A673 (cell line): ENCODE measurements at regions not wholly inside any gene's neighbourhood (a gene's known extent, or its start where the extent isn't known, plus 50 kb on each side); places are given as distances from the start of the nearest gene placed in this dataset.
"Not testable (repeated sequence)": the region's sequence is repeated elsewhere in the genome, so short reads cannot be mapped to it uniquely, and the experiment has no call there.

Source experiments
- BruUV-seq: library from RNA; stranded (reverse); fragments of 400-500 nt; replicated peaks from 2 replicates; lab custom pipeline; 2021; lab: Mats Ljungman, UMichigan
- CTCF ChIA-PET: fragments of 300-600 bp; sonication (Branson Sonifier 250); formaldehyde crosslinking; loops from one replicate; lab custom pipeline; 2022; ENCODE audit warnings: antibody characterized with exemption; lab: Charles Lee
- POLR2A ChIA-PET: fragments of 300-600 bp; sonication (Branson Sonifier 250); formaldehyde crosslinking; loops from one replicate; lab custom pipeline; 2022; ENCODE audit warnings: antibody characterized with exemption; ENCODE audit not compliant: low non-redundant PET; lab: Charles Lee
- DNase-seq: peaks from one replicate; pipeline ENCODE4 v3.0.0-alpha.2; 2015; ENCODE audit warnings: low spot score
- H3K27ac ChIP-seq: fragments of 200-600 bp; sonication (generic); 2 replicates; pipeline ENCODE4 v1.5.1; 2016; ENCODE audit warnings: mixed run types, low read depth, mild to moderate bottlenecking, mixed read lengths, antibody characterized with exemption, low read length; ENCODE audit not compliant: poor library complexity, severe bottlenecking
- H3K27me3 ChIP-seq: fragments of 200-600 bp; sonication (generic); replicated peaks from 2 replicates; pipeline ENCODE4 v1.6.1; 2017; ENCODE audit warnings: mixed run types, low read depth, mild to moderate bottlenecking, mixed read lengths, antibody characterized with exemption, low read length; ENCODE audit not compliant: insufficient read depth, poor library complexity
- H3K36me3 ChIP-seq: fragments of 200-600 bp; sonication (generic); 2 replicates; pipeline ENCODE4 v1.6.1; 2016; ENCODE audit warnings: mixed run types, mild to moderate bottlenecking, mixed read lengths, antibody characterized with exemption, low read length; ENCODE audit not compliant: insufficient read depth, poor library complexity, severe bottlenecking
- H3K4me1 ChIP-seq: fragments of 200-600 bp; sonication (generic); 2 replicates; pipeline ENCODE4 v1.6.1; 2017; ENCODE audit warnings: mixed run types, mild to moderate bottlenecking, mixed read lengths, antibody characterized with exemption, low read length; ENCODE audit not compliant: insufficient read depth, poor library complexity, severe bottlenecking
- H3K4me3 ChIP-seq: fragments of 200-600 bp; sonication (generic); 2 replicates; pipeline ENCODE4 v1.5.1; 2016; ENCODE audit warnings: low read depth, mixed run types, mild to moderate bottlenecking, mixed read lengths, low read length; ENCODE audit not compliant: poor library complexity, severe bottlenecking
- H3K9me3 ChIP-seq: fragments of 200-600 bp; sonication (generic); 2 replicates; pipeline ENCODE4 v1.6.1; 2016; ENCODE audit warnings: mixed run types, low read depth, mild to moderate bottlenecking, mixed read lengths, antibody characterized with exemption, low read length; ENCODE audit not compliant: poor library complexity, severe bottlenecking
- EZH2 ChIP-seq: fragments of 200-600 bp; sonication (generic); IDR thresholded peaks from 2 replicates; pipeline ENCODE4 v1.6.1; 2017; ENCODE audit warnings: borderline replicate concordance, low read depth, mild to moderate bottlenecking, mixed read lengths, antibody characterized with exemption, low read length; ENCODE audit not compliant: poor library complexity, severe bottlenecking
- intact Hi-C: fragments of 100-400 bp; cut with micrococcal nuclease; formaldehyde crosslinking; loops from one replicate; pipeline ENCODE4 v1.10.0; 2022; ENCODE audit not compliant: unreplicated experiment
- TF ChIP-seq, protein P1 (sequence below): fragments of 300-800, 200-600 bp; sonication (generic); conservative IDR thresholded peaks from 2 replicates; pipeline ENCODE4 v1.5.1; 2017; ENCODE audit warnings: low read depth, mild to moderate bottlenecking, antibody characterized with exemption, low read length, moderate library complexity, mixed read lengths

DNA sequence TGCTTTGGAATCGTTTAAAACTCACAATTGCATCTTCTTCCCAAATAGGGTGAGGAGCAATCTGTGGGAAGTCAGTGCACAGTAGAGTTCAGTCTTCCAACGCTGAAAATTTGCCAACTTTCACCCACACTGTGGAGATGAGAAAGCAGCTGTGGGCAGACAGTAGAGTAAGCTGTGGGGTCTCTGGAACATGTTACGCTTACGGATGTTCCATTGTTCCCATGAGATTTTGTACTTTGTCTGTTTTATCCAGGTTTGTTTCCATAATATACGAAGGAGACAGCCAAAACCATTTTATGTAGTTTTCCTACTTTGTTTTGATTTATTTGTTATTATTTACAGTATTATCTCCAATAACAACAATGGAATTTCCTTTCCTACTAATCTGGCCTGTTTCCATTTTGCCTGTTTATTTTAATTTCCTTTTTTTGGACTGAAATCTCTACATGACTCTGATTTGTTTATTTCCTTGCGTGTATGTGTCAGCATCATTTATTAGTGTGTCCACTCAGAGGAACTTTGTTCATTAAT is 65.1 kb upstream of the RGL1 start:
- TF ChIP-seq, protein P1, sequence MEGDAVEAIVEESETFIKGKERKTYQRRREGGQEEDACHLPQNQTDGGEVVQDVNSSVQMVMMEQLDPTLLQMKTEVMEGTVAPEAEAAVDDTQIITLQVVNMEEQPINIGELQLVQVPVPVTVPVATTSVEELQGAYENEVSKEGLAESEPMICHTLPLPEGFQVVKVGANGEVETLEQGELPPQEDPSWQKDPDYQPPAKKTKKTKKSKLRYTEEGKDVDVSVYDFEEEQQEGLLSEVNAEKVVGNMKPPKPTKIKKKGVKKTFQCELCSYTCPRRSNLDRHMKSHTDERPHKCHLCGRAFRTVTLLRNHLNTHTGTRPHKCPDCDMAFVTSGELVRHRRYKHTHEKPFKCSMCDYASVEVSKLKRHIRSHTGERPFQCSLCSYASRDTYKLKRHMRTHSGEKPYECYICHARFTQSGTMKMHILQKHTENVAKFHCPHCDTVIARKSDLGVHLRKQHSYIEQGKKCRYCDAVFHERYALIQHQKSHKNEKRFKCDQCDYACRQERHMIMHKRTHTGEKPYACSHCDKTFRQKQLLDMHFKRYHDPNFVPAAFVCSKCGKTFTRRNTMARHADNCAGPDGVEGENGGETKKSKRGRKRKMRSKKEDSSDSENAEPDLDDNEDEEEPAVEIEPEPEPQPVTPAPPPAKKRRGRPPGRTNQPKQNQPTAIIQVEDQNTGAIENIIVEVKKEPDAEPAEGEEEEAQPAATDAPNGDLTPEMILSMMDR = no peak
- no peak for DNase-seq
- POLR2A ChIA-PET = interaction anchor here (0.6 kb wide), 1 partner anchor 38 kb away, joined by 9 read pairs; no protein-coding TSS in a partner anchor

DNA sequence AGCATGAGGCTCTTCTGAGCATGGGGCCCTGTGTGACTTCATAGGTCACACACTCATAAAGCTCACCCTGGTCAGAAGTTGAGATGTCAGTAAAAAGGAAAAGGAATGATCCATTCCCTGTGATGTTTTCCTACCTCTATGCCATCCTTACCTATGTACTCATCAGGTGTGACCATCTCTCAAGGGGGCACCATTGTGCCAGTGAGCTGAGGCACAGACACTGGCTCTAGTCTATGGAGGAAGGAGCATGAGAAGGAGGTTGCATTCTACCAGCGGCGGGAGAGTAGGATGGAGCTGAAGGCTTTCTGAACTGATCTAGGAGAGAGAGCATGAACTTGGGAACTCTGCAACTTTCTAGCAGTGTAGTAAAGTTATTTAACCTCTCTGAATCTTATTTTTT is 65.8 kb upstream of the RGL1 start:
- ChIA-PET CTCF (no interaction called here), POLR2A (interaction anchor here (0.6 kb wide), 1 partner anchor 105 kb away, joined by 5 read pairs; no protein-coding TSS in a partner anchor)
- Histone ChIP-seq H3K4me3 (no peak overlapping the region), H3K4me1 (peaks cover 16% of the 10 kb centered on the region), H3K36me3 (peaks cover 7% of the 10 kb centered on the region), H3K27ac (no peak overlapping the region), H3K27me3 (no peaks in the 10 kb centered on the region), H3K9me3 (no peaks in the 10 kb centered on the region)
- no peak for DNase-seq
- intact Hi-C loops = no loop called here
- TF ChIP-seq, protein P1 = no peak
- no peak for TF ChIP-seq EZH2
- no TSS peak for BruUV-seq

More for the DNA sequence above, 65.1 kb upstream of the RGL1 start:
- no TSS peak for BruUV-seq
- Histone ChIP-seq H3K4me1 (peaks cover 9% of the 10 kb centered on the region), H3K36me3 (peaks cover 7% of the 10 kb centered on the region), H3K9me3 (no peaks in the 10 kb centered on the region), H3K27ac (no peak overlapping the region), H3K4me3 (no peak overlapping the region), H3K27me3 (no peaks in the 10 kb centered on the region)
- CTCF ChIA-PET = no interaction called here
- intact Hi-C loops = no loop called here

DNA sequence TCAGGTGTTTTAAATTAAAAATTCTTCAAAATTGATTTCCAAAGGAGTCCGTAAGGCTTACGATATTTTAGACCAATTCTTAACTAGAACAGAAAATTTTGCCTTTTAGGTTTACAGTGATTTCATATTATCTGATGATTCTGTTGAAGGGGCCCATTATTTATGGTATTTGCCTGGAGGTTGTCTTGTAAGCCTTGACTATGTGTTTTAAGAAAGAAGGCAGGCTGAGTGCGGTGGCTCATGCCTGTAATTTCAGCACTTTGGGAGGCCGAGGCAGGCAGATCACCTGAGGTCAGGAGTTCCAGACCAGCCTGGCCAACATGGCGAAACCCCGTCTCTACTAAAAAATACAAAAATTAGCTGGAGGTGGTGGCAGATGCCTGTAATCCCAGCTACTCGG is 67.0 kb upstream of the RGL1 start:
- H3K27me3 ChIP-seq, H3K4me3 ChIP-seq, CTCF ChIA-PET, POLR2A ChIA-PET, intact Hi-C loops, H3K9me3 ChIP-seq, H3K36me3 ChIP-seq, H3K27ac ChIP-seq, BruUV-seq, DNase-seq: not testable (repeated sequence)
- peaks cover 26% of the 10 kb centered on the region for H3K4me1 ChIP-seq

DNA sequence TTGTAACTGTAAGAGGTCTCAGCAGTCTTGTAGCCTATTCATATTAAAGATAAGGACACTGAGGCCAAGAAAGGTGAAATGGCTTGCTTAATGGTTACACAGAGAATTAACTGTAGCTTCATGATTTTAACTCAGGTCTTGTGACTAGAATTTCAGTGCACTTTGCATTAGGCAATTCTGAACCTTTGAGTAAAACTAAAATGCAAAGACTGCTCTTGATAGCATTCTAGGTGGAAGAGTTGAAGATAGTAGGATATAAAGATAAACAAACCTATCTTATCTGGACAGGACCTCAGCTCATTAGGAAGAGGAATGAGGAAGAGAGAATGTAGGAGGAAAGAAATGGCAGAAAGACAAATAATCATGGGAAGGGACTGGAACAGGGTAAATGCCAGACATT is 68.6 kb upstream of the RGL1 start:
- CTCF ChIA-PET = no interaction called here

More for the DNA sequence above, 68.6 kb upstream of the RGL1 start:
- Histone ChIP-seq H3K4me3 (no peak overlapping the region), H3K36me3 (no peaks in the 10 kb centered on the region), H3K27ac (no peak overlapping the region), H3K27me3 (no peaks in the 10 kb centered on the region), H3K9me3 (no peaks in the 10 kb centered on the region), H3K4me1 (peaks cover 40% of the 10 kb centered on the region)
- DNase-seq = no peak
- TF ChIP-seq EZH2 = no peak
- TF ChIP-seq, protein P1 = no peak
- BruUV-seq = no TSS peak
- POLR2A ChIA-PET = no interaction called here
- intact Hi-C loops = no loop called here
